GM12892 (cell line): ENCODE measurements at regions not wholly inside any gene's neighbourhood (a gene's known extent, or its start where the extent isn't known, plus 50 kb on each side); places are given as distances from the start of the nearest gene placed in this dataset.
A peak's percentile ranks its signal among the peaks of the same experiment; 100 is the strongest.

ENCODE experiments used
- DNase-seq: peaks from one replicate; pipeline ENCODE4 v3.0.0; 2011; ENCODE audit not compliant: insufficient read length
- FAIRE-seq: peaks from 2 replicates; lab custom pipeline; 2011; peaks lifted over from hg19 to GRCh38; lab: Jason Lieb, UNC
- POLR2A ChIP-seq: IDR thresholded peaks from 2 replicates; pipeline ENCODE4 v1.6.1; 2011; ENCODE audit warnings: low read depth, low read length, control low read depth
- POLR2AphosphoS5 ChIP-seq: IDR thresholded peaks from 2 replicates; pipeline ENCODE4 v1.6.1; 2011; ENCODE audit warnings: low read depth, low read length, control low read depth
- TAF1 ChIP-seq: IDR thresholded peaks from 2 replicates; pipeline ENCODE4 v1.6.1; 2011; ENCODE audit warnings: low read depth, mild to moderate bottlenecking, control low read depth, low read length, borderline replicate concordance

DNA sequence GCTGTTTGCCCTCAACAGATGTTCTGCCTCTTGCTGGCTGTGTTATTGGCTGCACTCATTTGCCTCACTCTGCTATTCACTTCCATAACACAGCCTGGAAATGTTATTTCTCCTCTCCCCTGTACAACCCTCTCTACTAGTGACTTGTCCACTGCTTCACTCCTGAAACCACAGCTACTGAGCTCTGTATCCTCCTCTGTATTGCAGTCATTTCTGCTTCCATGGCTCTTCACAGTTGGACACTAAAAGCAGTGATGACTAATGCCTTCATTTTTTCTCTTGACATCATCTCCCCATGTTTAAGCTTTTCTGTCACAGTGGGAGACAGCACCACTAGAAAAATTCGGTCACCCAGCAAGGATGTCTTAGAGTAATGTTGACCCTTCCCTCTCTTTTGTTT, 123.0 kb upstream of the PPP1R2C start:
- DNase-seq (no peak), FAIRE-seq (no peak)
- TF ChIP-seq POLR2AphosphoS5 (no peak), TAF1 (no peak), POLR2A (no peak)

DNA sequence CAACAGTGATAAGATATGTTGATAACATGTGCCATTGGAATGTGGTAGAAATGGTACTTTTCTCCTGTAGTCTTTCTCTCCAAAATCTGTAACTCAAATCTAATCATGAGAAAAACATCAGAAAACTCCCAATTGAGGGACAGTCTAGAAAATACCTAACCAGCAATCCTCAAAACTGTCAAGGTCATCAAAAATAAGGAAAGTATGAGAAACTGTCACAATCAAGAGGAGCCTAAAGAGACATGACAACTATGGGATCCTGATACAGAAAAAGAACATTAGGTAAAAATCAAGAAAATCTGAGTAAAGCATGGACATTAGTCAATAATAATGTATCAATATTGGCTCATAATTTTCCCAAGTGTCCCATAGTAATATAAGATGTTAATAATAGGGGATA, 124.5 kb upstream of the PPP1R2C start:
- DNase-seq (no peak), FAIRE-seq (no peak)
- TF ChIP-seq POLR2AphosphoS5, result no peak
- no peak for TF ChIP-seq TAF1
- no peak for TF ChIP-seq POLR2A

DNA sequence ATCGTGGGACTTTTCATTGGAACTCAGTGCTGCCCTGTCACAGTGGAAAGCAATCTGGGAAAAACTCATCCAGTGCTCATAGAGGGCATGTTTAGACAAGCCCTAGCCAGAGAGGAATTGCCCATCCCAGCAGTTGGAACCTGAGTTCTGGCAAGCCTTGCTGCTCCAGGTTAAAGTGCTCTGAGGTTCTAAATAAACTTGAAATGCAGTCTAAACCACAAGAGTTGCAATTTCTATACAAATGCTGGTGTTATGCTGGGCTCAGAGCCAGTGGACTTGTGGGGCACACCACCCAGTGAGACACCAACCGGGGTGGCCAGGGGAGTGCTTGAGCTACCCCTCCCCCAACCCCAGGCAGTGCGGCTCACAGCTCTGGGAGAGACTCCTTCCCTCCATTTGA, 142.8 kb upstream of the PPP1R2C start:
- no peak for FAIRE-seq
- no peak for DNase-seq
- TF ChIP-seq POLR2A (no peak), POLR2AphosphoS5 (no peak), TAF1 (no peak)

DNA sequence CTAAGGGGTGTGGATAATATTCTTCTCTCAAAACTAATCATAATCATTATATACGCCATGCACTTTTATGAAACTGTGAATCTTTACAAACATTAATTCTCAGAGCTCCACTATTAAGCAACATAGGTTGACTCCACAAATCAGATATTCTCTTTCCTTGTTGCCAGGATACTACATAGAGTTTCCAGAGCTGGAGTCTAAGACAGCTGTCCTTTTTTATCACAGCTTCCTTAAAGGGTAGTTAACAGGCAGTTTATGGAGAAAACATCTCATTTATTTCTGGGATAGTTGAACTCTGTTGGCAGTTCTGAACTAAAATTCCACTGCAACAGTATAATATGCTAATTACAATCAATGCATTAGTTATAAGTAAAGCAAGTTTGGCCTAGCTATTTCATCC, 152.1 kb upstream of the PPP1R2C start:
- FAIRE-seq (no peak), DNase-seq (no peak)
- TF ChIP-seq TAF1 (no peak), POLR2AphosphoS5 (no peak), POLR2A (no peak)

DNA sequence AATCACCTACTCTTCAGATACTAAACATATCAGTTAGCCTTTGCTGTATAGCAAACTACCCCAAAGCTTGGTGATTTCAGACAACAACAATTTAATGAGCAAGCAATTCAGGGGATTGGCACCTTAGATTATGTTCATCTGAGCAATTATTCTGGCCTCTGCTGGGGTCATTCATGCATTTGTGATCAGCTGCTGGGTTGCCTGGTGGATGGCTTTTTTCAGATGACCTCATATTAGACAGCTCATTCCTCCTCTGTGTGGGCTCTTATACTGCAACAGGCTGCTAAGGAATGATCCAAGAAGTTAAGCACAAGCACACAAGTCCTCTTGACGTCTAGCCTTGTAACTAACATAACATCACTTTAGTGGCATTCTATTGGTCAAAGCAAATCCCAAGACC, 153.0 kb upstream of the PPP1R2C start:
- DNase-seq (no peak), FAIRE-seq (peak; percentile 30)
- TF ChIP-seq POLR2AphosphoS5 (no peak), POLR2A (no peak), TAF1 (no peak)

DNA sequence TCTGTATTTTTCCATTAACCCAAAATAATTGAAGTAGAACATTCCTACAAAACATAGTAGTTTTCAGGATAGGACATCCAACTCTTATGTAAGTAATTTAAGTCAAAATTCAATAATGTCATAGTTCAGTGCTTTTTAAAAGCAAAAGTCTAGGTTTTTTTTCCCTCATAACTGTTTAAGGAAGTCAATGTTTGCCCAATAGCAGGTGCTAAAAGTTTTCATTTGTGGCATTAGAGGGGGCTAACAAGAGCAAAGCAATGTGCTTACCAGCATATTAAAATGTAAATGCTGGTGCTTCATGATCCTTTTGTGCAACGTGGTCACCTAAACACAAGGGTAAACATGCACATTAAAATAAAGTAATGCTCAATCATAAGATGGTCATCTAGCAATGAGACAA, 155.2 kb upstream of the PPP1R2C start:
- DNase-seq (no peak), FAIRE-seq (peak; percentile 46)
- TF ChIP-seq TAF1, result no peak
- no peak for TF ChIP-seq POLR2A
- no peak for TF ChIP-seq POLR2AphosphoS5

DNA sequence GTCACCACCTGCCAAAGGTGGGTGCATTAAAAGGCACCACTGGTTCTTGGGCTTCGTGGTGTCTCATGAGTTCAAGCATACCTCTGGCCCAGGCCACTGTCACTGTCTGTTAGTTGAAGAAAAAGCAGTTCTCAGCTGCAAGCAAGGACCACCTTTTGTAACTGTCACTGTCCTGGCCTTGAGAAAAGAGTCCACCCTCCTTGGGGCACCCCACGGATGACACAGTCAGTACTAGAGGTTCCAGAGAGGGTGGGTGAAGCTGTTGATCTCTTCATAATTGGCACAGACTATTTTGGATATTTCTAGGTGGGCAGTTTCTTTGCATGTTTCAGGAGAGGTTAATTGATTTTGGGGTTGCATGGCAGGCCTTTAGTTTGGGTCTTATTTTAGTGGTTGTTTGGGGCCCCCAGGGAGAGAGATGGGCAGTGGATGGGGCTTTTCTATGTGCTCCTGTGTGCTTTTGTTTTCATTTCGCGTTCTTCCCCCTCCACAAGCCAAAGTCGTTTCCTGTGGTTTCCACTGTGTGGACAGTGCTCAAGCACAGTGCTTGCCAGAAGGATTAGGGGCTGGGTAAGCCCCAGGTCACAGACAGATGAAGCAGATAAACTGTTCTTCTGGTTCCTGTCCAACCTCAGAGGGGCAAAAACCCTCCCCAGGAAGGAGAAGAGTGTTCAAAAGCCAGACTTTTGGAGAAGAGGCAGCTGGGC, 156.2 kb upstream of the PPP1R2C start:
- TF ChIP-seq TAF1, result no peak
- no peak for TF ChIP-seq POLR2A
- TF ChIP-seq POLR2AphosphoS5, result no peak
- FAIRE-seq, result peak; percentile 94
- DNase-seq, result no peak

DNA sequence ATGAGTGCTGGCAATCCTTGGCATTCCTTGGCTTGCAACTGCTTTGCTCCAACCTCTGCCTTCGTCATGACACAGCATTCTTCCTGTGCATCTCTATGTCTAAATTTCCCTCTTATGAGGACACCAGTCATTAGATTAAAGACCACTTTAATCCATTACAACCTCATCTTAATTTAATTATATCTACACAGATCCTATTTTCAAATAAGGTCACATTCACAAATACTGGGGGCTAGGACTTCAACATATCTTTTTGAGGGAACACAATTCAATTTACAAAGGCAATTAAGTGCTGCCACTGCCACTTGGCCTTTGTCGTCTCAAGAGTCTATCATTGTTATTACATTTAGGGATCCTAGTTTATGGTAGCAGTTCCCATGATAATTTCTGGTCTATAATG, 163.7 kb upstream of the PPP1R2C start:
- DNase-seq (no peak), FAIRE-seq (peak; percentile 70)
- TF ChIP-seq POLR2A (no peak), TAF1 (no peak), POLR2AphosphoS5 (no peak)

DNA sequence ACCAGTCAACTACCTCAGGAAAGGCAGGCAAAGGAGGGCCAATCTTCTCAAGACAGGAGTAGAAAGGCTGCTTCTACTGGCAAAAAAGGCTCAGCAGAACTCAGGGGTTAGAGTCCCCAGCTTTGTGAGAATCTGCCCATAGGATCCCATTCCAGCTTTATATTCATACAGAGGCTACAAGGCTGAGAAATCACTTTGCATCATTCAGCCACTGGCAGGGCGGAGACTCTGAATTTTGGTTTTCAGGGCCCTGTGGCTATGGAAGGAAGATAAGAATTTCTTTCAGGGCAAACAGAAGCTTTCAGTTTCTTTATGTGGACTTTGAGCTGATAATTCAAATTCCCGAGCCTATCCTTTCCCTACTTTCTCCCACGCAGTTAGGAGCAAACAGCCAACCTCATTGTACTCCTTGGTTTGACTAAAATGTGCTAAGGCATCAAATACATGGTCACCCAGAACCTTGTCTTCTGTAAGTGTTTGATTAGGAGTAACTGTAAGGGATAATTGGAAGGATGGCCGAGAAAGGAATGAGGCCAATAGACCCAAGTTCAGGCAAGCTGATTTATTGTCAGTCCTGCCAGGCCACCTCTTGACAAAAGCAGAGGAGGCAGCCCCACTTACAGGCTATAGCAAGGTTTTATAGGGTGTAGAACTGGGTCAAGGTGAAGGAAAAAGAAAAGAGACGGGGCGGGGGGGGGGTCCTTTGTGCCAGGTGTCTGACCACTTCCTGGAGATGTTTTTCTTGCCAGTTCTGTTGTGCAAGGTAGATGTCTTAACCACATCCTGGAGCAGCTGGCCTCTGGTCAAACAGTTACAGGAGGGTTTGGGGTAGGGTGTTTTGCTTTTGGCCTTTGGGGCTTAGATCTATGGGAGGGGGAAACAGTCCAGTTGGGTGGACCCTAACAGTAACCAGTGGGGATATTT, 165.3 kb upstream of the PPP1R2C start:
- TF ChIP-seq POLR2AphosphoS5, result no peak
- no peak for TF ChIP-seq POLR2A
- no peak for TF ChIP-seq TAF1
- FAIRE-seq (peak; percentile 89), DNase-seq (no peak)

DNA sequence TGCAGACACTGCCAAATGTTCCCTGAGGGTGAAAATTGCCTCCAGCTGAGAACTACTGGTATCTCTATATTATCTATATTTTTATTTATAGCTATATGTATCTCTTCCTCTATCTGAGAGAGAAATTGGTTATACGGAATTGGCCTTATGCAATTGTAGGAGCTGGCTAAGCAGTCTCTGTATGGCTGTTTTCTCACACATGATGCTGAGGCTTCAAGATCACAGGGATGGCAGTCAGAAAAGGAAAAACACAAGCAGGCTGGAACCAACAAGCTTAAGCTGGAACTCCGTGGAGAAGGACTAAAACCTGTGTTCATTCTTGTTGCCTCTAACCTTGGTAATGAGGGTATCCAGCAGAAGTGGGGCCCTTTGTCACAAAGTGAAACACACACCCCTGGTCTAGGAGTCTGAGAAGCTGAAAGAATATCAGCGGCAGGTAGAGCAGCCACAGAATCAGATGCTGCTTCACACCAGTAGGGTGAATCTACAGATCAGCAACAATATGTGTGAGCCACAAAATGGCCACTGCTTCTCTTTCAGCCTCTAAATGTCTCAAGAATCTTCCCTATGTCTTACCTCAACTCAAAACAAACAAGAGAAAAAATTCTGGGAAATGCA, 166.5 kb upstream of the PPP1R2C start:
- TF ChIP-seq POLR2AphosphoS5, result no peak
- no peak for TF ChIP-seq POLR2A
- TF ChIP-seq TAF1, result no peak
- DNase-seq, result no peak
- FAIRE-seq, result peak; percentile 81

DNA sequence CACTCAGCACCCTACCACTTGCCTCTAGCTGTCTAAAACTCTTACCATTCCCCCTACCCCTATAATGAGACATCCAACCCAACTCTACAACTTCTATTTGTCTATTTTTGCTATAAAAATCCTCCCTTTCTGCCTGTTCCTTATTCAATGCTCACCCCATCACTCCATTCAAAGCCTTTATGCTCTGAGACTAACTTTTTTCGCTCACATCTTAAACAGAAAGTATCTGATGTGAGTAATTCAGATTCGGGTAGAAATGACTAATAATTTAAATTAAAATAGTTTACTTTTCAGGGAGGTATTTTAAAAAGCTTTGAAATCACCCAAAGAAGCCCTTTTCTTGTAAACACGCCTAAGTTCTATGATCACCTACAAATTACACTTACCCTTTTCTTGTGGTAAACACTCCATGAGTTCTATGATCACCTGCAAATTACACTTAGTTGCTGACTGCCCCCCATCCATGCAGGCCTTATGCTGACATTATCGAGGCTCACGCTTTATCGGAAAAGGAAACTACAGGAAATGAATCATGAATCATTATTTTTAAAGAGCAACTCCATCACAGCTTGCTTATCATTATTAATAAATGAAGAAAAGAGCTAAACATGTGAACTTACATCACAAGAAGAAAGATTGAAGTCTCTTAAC, 168.7 kb upstream of the PPP1R2C start:
- TF ChIP-seq POLR2AphosphoS5 (no peak), TAF1 (no peak), POLR2A (no peak)
- FAIRE-seq (no peak), DNase-seq (no peak)
